ENCODE measurements at regions not wholly inside any gene's neighbourhood (a gene's known extent, or its start where the extent isn't known, plus 50 kb on each side); places are given as distances from the start of the nearest gene placed in this dataset.
"Not testable (repeated sequence)": the region's sequence is repeated elsewhere in the genome, so short reads cannot be mapped to it uniquely, and the experiment has no call there.

GRCh38 chr18:78783564-78783960, 196.1 kb upstream of the SALL3 start:
- no peak for DNase-seq

- DNase-seq, result no peak
Measured at GRCh38 chr18:78784861-78785260, 194.8 kb upstream of the SALL3 start.

DNA sequence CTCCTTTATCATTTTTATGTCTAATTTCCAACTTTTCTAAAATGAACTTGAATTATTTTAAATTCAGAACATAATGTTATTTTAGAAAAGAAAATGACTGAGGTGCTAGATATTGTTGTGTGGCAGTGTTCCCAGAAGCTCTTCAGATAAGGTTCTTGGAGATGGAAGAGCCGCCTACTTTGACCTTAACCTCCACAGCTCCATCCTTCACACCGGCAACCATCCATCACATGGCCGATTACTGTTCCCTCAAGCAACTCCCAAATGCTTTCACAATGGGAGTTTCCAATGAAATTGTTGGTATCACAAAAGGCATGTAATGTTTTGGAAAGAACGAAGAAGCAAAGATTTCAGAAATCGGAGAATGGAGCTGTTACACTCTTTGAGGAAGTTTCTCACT, 193.9 kb upstream of the SALL3 start:
- DNase-seq, result no peak

- DNase-seq, result no peak
Measured at GRCh38 chr18:78786776-78787175, 192.8 kb upstream of the SALL3 start.

- no peak for DNase-seq
Measured at GRCh38 chr18:78787751-78788150, 191.9 kb upstream of the SALL3 start.

DNA sequence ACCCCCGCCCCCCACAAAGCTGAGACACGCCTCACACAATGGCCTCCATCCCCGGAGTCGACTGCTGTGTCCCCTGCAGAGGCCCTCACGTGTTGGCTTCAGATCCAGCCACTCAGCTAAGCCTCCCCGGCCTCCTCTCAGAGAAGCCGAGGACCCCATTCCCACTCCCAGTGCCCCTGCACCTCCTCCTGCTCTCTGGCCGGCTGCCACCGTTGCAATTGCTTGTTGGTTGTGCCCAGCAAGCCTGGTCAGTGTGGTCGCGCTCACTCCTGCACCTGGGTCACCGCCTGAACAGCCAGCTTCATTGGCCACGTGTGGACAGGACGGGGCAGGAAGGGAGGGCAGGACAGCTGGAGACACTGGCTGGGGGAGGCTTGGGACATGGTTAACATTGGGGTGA, 191.5 kb upstream of the SALL3 start:
- DNase-seq, result no peak

DNA sequence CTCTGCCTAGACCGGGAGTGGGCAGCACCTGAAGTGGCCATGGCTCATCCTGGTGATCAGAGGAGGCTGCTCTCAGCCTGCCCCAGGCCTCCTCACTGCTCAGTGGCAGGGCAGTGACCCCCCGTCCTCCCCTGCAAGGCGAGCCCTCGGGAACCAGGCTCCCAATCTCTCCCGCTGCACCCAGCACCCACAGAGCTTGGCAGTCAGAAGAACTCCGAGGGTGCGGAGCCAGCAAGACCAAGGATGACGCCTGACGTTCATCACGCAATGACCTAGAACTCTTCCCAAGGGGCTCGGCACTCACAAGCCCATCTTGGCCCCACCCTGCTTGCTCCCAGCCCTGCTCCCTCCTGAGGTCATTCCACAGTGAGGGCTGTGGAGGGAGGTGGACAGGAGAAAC, 189.8 kb upstream of the SALL3 start:
- no peak for DNase-seq

- no peak for DNase-seq
Measured at GRCh38 chr18:78790511-78790910, 189.1 kb upstream of the SALL3 start.

- no peak for DNase-seq
Measured at GRCh38 chr18:78790960-78791359, 188.7 kb upstream of the SALL3 start.

DNA sequence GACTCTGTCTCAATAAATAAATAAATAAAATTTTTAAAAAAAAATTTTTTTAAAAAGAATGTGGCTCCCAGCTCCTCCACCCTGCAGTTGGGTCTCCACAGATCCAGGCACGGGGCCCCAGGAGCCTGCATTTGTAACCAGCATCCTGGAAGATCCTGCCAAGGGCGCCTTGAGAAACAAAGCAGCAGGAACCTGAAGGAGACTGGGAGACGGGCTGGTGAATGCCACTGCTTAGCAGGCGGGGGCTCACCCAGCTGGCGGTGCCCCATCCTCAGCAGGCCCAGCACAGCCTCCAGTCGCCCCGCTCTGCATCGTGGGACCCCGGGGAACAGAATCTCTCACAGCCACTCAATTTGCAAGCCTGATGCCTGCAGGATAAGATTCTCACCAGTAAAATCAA, 187.5 kb upstream of the SALL3 start:
- no peak for DNase-seq

DNA sequence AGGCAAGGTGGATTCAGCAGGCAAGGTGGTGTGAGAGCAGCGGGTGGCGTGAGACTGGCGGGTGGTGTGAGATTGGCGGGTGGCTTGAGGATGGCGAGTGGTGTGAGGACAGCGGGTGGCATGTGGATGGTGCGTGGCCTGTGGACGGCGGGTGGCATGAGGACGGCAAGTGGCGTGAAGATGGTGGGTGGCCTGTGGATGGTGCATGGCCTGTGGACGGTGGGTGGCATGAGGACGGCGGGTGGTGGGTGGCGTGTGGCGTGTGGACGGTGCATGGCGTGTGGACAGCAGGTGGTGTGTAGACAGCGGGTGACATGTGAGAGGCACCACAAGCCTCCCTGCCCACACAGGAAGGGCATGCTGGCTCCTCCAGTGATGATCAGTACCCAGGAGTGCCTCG, 186.9 kb upstream of the SALL3 start:
- no peak for DNase-seq

DNA sequence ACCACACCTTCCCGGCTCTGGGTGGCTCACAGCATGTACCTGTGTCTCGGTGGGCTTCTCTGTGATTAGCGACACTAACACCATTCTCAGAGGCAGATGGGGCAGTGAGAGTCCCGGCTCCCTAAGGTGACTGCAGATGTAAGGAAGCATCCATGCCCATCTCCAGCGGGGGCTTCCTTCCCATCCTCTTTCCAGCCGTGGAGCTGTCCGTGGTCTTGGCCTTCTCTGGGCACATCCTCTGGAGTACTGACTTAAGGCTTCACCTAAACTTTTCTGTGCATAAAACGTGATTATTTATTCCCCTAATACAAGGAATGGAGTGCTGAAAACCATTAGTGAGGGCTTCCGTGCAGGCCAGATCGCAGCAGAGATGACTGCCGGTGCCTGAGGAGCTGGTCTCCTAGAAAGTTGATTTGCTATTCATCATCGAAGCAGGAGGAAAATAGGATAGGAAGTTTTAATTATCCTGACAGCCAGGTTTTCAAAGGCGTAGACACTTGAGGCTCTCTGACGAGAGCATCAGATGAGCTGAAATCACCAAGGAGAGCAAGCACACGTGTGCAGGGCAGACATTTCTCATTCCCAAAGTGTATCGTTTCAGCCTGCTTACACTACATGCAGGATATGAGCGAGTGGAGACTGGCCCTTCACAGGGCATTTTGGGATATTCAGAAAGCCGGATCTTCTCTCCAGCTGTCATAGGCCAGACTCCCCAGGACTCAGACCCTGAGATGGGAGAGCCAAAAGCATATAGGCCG, 186.1 kb upstream of the SALL3 start:
- no peak for DNase-seq

DNA sequence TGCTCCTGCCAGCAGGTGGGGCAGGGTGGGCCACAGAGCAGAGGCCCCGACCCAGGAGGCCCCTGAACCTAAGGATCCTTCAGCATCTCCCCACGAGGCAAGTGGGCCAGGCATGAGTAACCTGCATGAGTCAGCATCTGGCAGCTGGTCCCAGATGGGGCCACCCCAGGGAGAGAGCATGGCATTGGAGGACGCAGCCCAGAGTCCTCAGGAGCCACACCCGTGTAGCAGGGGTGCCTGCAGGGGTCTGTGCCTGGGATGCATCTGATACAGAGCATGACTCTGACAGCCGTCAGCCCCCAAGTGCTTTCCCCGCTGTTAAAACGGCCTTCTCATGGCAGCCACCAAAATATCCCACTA, 185.6 kb upstream of the SALL3 start:
- DNase-seq, result no peak

- DNase-seq, result no peak
Measured at GRCh38 chr18:78796693-78797455, 182.7 kb upstream of the SALL3 start.

- no peak for DNase-seq
Measured at GRCh38 chr18:78797499-78797898, 182.1 kb upstream of the SALL3 start.

DNA sequence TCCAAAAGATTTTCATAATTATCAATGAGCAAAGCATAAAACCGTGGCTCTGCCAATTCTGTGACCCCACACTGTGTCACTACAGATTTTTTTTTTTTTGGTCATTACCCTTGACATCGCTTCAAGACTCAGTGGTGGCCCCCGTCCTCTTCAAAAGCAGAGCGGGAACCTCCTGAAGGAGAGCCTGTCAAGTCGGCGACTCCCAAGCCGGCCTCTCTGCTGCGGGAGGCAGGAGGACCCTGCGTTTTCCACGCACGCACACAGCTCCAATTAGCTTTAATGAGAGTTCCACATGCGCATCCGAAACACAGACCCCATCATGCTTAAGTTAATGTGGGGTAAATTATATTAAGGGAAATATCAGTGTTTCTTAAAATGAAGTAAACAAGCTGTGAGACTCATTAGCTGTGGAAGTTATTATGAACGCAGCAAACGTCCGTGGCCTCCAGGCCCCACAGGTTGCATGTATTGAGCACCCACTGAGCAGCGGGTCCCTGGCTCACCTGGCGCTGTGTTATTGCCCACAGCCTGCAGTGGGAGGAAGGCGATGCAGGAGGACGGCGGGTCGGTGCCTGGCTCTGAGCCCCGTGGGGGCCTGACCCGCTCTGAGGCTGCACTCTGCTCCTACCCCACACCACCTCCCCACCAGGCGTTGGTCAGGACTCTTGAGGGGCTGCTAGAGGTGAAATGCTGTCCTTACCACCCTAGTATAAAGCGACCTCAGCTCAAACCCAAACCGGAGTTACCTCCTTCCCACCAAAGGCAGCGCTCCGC, 181.0 kb upstream of the SALL3 start:
- DNase-seq, result no peak

GRCh38 chr18:78799382-78800089, 180.1 kb upstream of the SALL3 start:
- DNase-seq, result no peak

GRCh38 chr18:78800102-78800851, 179.3 kb upstream of the SALL3 start:
- DNase-seq, result not testable (repeated sequence)

GRCh38 chr18:78801011-78801410, 178.6 kb upstream of the SALL3 start:
- no peak for DNase-seq

DNA sequence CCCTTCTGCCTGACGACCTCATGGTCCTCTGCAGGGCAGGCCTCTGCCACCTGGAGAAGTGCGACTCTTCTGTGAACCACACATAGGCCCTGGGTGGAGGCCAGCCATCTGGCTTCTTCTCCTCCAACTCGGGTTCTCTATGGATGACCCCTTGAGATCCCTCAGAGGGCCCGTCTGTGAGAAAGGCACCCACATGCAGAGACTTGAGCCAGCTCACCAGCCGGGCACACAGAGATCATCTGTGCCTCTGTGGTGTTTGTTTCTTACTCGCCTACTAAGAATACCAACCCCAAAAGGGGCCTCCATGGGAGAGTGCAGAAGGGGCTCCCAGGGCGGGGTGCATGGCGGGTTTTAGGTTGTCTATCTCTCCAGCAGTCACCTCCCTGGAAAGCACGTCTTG, 176.5 kb upstream of the SALL3 start:
- DNase-seq, result no peak

DNA sequence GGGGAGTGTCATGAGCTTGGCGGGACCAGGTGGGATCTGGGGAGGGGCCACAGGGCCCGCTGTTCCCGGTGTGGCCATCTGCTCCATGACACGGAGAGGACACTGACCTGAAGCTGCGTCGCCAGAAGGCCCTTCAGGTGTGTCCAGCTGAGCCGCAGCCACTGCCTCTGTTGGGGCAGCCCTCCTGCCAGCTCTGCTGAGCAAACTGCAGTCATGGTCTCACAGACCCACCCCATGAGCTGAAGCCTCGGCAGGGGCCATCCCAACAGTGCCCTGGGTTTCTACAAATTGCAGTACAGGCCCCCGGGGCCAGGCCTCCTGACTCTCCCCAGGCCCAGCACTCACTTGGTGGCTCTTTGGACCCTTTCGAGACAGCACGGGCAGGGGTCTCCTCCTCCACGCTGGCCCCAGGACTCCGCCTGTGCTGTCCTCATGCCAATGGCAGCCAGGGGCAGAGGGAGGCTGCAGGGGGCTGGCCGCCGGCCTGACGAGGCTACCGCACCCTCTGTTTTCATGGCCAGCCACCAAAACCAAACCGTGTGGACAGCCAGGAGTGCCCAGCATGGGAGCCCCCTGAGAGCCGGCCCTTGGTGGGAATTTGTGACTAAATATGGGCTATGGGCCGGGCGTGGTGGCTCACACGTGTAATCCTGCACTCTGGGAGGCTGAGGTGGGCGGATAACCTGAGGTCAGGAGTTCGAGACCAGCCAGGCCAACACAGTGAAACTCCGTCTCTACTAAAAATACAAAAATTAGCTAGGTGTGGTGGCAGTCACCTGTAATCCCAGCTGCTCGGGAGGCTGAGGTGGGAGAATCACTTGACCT, 175.2 kb upstream of the SALL3 start:
- DNase-seq, result no peak

DNA sequence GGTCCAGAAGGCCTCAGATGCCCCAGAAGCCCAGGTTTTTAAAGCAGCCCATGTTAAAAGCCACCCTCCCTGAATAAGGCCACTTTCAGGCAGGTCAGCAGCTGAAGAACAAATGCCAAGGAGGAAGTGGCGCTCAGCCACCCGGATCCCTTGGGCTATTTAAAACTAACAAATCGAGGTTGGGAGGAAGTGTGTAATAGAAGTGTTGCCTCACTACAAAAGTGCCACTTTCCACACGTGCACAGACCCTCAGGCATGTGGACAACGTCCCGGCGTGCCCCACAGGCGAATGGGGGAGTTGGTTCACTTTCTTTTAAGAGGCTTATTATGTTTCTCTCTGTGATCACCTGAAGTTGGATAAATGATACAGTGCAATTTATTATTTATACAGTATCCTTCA, 173.8 kb upstream of the SALL3 start:
- DNase-seq, result no peak
